ENCODE measurements at regions not wholly inside any gene's neighbourhood (a gene's known extent, or its start where the extent isn't known, plus 50 kb on each side); places are given as distances from the start of the nearest gene placed in this dataset.

DNA sequence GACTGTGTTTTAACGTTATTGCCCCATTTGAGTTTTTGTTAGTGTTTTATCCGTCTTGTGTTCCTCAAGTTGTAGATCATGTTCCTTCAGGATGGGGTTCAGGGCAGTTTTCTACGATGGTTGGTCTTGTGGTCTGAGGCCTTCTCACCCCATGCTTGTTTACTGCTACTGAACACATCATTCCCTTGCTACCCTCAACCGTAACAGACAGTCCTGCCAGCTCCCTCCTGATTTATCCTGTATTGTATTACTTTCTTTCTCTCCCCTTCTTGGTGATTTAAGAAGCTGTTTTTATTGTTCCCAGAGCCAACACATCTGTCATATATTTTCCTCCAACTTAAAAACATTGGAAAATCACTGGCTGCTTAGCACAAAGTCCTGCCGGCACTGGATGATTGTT is 719.8 kb downstream of the INHBA start:
- no peaks in the 10 kb centered on the region for H3K79me1 ChIP-seq (ENCODE audit: low read depth, low read length)
- ChIA-PET POLR2A (ENCODE audit: partially characterized antibody) (no interaction called here), CTCF (ENCODE audit: partially characterized antibody) (interaction anchor here (2.1 kb wide), 1 partner anchor 20 kb away, joined by 8 read pairs; no protein-coding TSS in a partner anchor)
- no peaks in the 10 kb centered on the region for H3K79me2 ChIP-seq (ENCODE audit: control insufficient read depth in 1 of 2, insufficient read depth in 2 of 2, low read length in 2 of 2)
- no peak for TF ChIP-seq SIRT6 (IDR thresholded peaks at IDR 0.05; ENCODE audit: low read length)
- TF ChIP-seq CREB1 (IDR thresholded peaks at IDR 0.05), result no peak
- no peak for TF ChIP-seq KDM1A (IDR thresholded peaks at IDR 0.05; ENCODE audit: borderline replicate concordance, low read length)
- no peak for TF ChIP-seq HDAC6 (IDR thresholded peaks at IDR 0.05; ENCODE audit: low read depth, low read length)
- TF ChIP-seq POU5F1 (IDR thresholded peaks at IDR 0.05; ENCODE audit: low read depth, low read length), result no peak
- no peak for TF ChIP-seq TAF7 (optimal IDR thresholded peaks at IDR 0.05; ENCODE audit: borderline replicate concordance, low read depth, low read length)
- TF ChIP-seq, protein P1, sequence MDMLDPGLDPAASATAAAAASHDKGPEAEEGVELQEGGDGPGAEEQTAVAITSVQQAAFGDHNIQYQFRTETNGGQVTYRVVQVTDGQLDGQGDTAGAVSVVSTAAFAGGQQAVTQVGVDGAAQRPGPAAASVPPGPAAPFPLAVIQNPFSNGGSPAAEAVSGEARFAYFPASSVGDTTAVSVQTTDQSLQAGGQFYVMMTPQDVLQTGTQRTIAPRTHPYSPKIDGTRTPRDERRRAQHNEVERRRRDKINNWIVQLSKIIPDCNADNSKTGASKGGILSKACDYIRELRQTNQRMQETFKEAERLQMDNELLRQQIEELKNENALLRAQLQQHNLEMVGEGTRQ (IDR thresholded peaks at IDR 0.05; ENCODE audit: low read length), result no peak
- TF ChIP-seq BRCA1 (IDR thresholded peaks at IDR 0.05; ENCODE audit: low read depth, low read length), result no peak
- TF ChIP-seq CBX8 (IDR thresholded peaks at IDR 0.05; ENCODE audit: borderline replicate concordance, low read depth, low read length), result no peak
- no peak for TF ChIP-seq SP2 (IDR thresholded peaks at IDR 0.05; ENCODE audit: low read length)
- no peaks in the 10 kb centered on the region for H3K9me3 ChIP-seq (ENCODE audit: insufficient read depth in 2 of 2, low read depth in 1 of 2, low read length in 1 of 2)
- no peaks in the 10 kb centered on the region for H3K36me3 ChIP-seq (ENCODE audit: control insufficient read depth in 2 of 4, insufficient read depth in 4 of 4, low read length in 3 of 4)
- no peak overlapping the region for H3K14ac ChIP-seq (ENCODE audit: insufficient read length)
- no peak overlapping the region for H4K5ac ChIP-seq (ENCODE audit: insufficient read length, low read depth, low read length)
- H2AK5ac ChIP-seq (ENCODE audit: low read depth, low read length), result no peak overlapping the region
- no peak overlapping the region for H2BK20ac ChIP-seq (ENCODE audit: low read length)
- H3K27ac ChIP-seq (ENCODE audit: low read depth, low read length), result no peak overlapping the region
- no peak overlapping the region for H2BK15ac ChIP-seq (ENCODE audit: low read length)
- DNase-seq (ENCODE audit: low read depth in 1 of 2, low spot score in 2 of 2), result no peak
- H3K4me2 ChIP-seq (ENCODE audit: insufficient read depth in 1 of 2, low read depth in 2 of 2, low read length in 2 of 2), result no peak overlapping the region
- no peak overlapping the region for H3K18ac ChIP-seq (ENCODE audit: extremely low read depth, low read length)
- H3K23ac ChIP-seq (ENCODE audit: insufficient read length), result no peak overlapping the region
- 89% methylated on average over 5 of the region's 5 CpGs; no CpG with 5 or more reads in 1 of the 2 experiments for WGBS, 2 experiments (ENCODE audit: extremely low coverage in 1 of 2, insufficient coverage in 1 of 2, insufficient read length in 1 of 2, insufficient replicate concordance in 2 of 2, low coverage in 1 of 2, low lambda C conversion rate in 2 of 2, missing lambda C conversion rate in 1 of 2)
- no peak overlapping the region for H4K91ac ChIP-seq (replicated peaks; ENCODE audit: insufficient read length, low read length)
- no peak overlapping the region for H4K8ac ChIP-seq (ENCODE audit: extremely low read depth, insufficient read depth, low read length)
- FAIRE-seq, result no peak
- no peak overlapping the region for H3K9ac ChIP-seq (replicated peaks in 1 of 4; ENCODE audit: extremely low read depth in 1 of 4, low read depth in 3 of 4, low read length in 3 of 4)
- no peak overlapping the region for H3K4me3 ChIP-seq (ENCODE audit: extremely low read depth in 1 of 4, insufficient read depth in 2 of 4, low read depth in 3 of 4, low read length in 4 of 4)
- no peak overlapping the region for H3K4ac ChIP-seq (replicated peaks; ENCODE audit: insufficient read length, low read depth, low read length)
- no peaks in the 10 kb centered on the region for H4K20me1 ChIP-seq (replicated peaks in 1 of 2; ENCODE audit: control insufficient read depth in 1 of 2, insufficient read depth in 2 of 2, low read length in 2 of 2)
- H2BK120ac ChIP-seq (replicated peaks; ENCODE audit: low read depth, low read length), result no peak overlapping the region
- H2BK5ac ChIP-seq (ENCODE audit: low read depth, low read length), result no peak overlapping the region
- H3K4me1 ChIP-seq (replicated peaks in 1 of 4; ENCODE audit: control insufficient read depth in 3 of 4, insufficient read depth in 4 of 4, low read length in 3 of 4), result no peaks in the 10 kb centered on the region
- no peak overlapping the region for H3K56ac ChIP-seq (replicated peaks; ENCODE audit: insufficient read length, low read depth, low read length)
- no peaks in the 10 kb centered on the region for H3K23me2 ChIP-seq (ENCODE audit: low read depth, low read length)
- H2BK12ac ChIP-seq (ENCODE audit: low read depth, low read length), result no peak overlapping the region
- H3K27me3 ChIP-seq (replicated peaks in 1 of 4; ENCODE audit: control insufficient read depth in 3 of 4, extremely low read depth in 1 of 4, insufficient read depth in 3 of 4, low read length in 3 of 4), result no peaks in the 10 kb centered on the region
- no peak overlapping the region for H2AFZ ChIP-seq (ENCODE audit: low read length)
